ENCODE measurements at regions not wholly inside any gene's neighbourhood (a gene's known extent, or its start where the extent isn't known, plus 50 kb on each side); places are given as distances from the start of the nearest gene placed in this dataset.

- Histone ChIP-seq H3K27ac (ENCODE audit: low read depth, low read length) (no peak overlapping the region), H3K4me1 (ENCODE audit: insufficient read depth, low read length) (no peaks in the 10 kb centered on the region), H3K9me3 (ENCODE audit: low read depth, low read length) (no peaks in the 10 kb centered on the region), H3K79me2 (ENCODE audit: insufficient read depth, low read length) (no peaks in the 10 kb centered on the region), H3K4me2 (ENCODE audit: insufficient read depth, low read length) (no peak overlapping the region), H3K36me3 (ENCODE audit: insufficient read depth, low read length) (no peaks in the 10 kb centered on the region), H3K27me3 (ENCODE audit: insufficient read depth, low read length) (no peaks in the 10 kb centered on the region), H3K4me3 (ENCODE audit: insufficient read depth, low read length) (no peak overlapping the region), H2AFZ (ENCODE audit: low read length) (no peak overlapping the region), H4K20me1 (ENCODE audit: insufficient read depth, low read length) (no peaks in the 10 kb centered on the region)
- TF ChIP-seq CTCF (IDR thresholded peaks at IDR 0.05; ENCODE audit: extremely low read depth, low read depth, low read length), result no peak
- no peak for DNase-seq (ENCODE audit: insufficient read length, low spot score, missing footprints)
Measured at GRCh38 chr10:35707642-35708425, 65.7 kb upstream of the FZD8 start.

GRCh38 chr10:35706959-35707358 is 64.9 kb upstream of the FZD8 start:
- H3K27ac ChIP-seq (ENCODE audit: low read depth, low read length), result no peak overlapping the region
- no peak overlapping the region for H3K4me2 ChIP-seq (ENCODE audit: insufficient read depth, low read length)
- no peak overlapping the region for H2AFZ ChIP-seq (ENCODE audit: low read length)
- no peaks in the 10 kb centered on the region for H3K9me3 ChIP-seq (ENCODE audit: low read depth, low read length)
- H3K27me3 ChIP-seq (ENCODE audit: insufficient read depth, low read length), result no peaks in the 10 kb centered on the region
- no peak for TF ChIP-seq CTCF (IDR thresholded peaks at IDR 0.05; ENCODE audit: extremely low read depth, low read depth, low read length)
- no peak for DNase-seq (ENCODE audit: insufficient read length, low spot score, missing footprints)
- no peaks in the 10 kb centered on the region for H4K20me1 ChIP-seq (ENCODE audit: insufficient read depth, low read length)
- H3K4me3 ChIP-seq (ENCODE audit: insufficient read depth, low read length), result no peak overlapping the region
- H3K79me2 ChIP-seq (ENCODE audit: insufficient read depth, low read length), result no peaks in the 10 kb centered on the region
- no peaks in the 10 kb centered on the region for H3K36me3 ChIP-seq (ENCODE audit: insufficient read depth, low read length)
- no peaks in the 10 kb centered on the region for H3K4me1 ChIP-seq (ENCODE audit: insufficient read depth, low read length)

GRCh38 chr10:35705671-35706070 is 63.6 kb upstream of the FZD8 start:
- Histone ChIP-seq H3K4me1 (ENCODE audit: insufficient read depth, low read length) (no peaks in the 10 kb centered on the region), H3K9me3 (ENCODE audit: low read depth, low read length) (no peaks in the 10 kb centered on the region), H3K27me3 (ENCODE audit: insufficient read depth, low read length) (peaks cover 5% of the 10 kb centered on the region), H2AFZ (ENCODE audit: low read length) (no peak overlapping the region), H3K4me2 (ENCODE audit: insufficient read depth, low read length) (no peak overlapping the region), H4K20me1 (ENCODE audit: insufficient read depth, low read length) (no peaks in the 10 kb centered on the region), H3K4me3 (ENCODE audit: insufficient read depth, low read length) (no peak overlapping the region), H3K79me2 (ENCODE audit: insufficient read depth, low read length) (no peaks in the 10 kb centered on the region), H3K36me3 (ENCODE audit: insufficient read depth, low read length) (no peaks in the 10 kb centered on the region), H3K27ac (ENCODE audit: low read depth, low read length) (no peak overlapping the region)
- no peak for TF ChIP-seq CTCF (IDR thresholded peaks at IDR 0.05; ENCODE audit: extremely low read depth, low read depth, low read length)
- no peak for DNase-seq (ENCODE audit: insufficient read length, low spot score, missing footprints)

GRCh38 chr10:35705051-35705450 is 63.0 kb upstream of the FZD8 start:
- no peak for TF ChIP-seq CTCF (IDR thresholded peaks at IDR 0.05; ENCODE audit: extremely low read depth, low read depth, low read length)
- peaks cover 5% of the 10 kb centered on the region for H3K27me3 ChIP-seq (ENCODE audit: insufficient read depth, low read length)
- H4K20me1 ChIP-seq (ENCODE audit: insufficient read depth, low read length), result no peaks in the 10 kb centered on the region
- DNase-seq (ENCODE audit: insufficient read length, low spot score, missing footprints), result no peak
- no peaks in the 10 kb centered on the region for H3K9me3 ChIP-seq (ENCODE audit: low read depth, low read length)
- no peak overlapping the region for H3K4me3 ChIP-seq (ENCODE audit: insufficient read depth, low read length)
- H2AFZ ChIP-seq (ENCODE audit: low read length), result no peak overlapping the region
- H3K4me2 ChIP-seq (ENCODE audit: insufficient read depth, low read length), result no peak overlapping the region
- no peaks in the 10 kb centered on the region for H3K36me3 ChIP-seq (ENCODE audit: insufficient read depth, low read length)
- no peak overlapping the region for H3K27ac ChIP-seq (ENCODE audit: low read depth, low read length)
- no peaks in the 10 kb centered on the region for H3K4me1 ChIP-seq (ENCODE audit: insufficient read depth, low read length)
- H3K79me2 ChIP-seq (ENCODE audit: insufficient read depth, low read length), result no peaks in the 10 kb centered on the region

Measured in osteoblast (primary cell).